Prostate gland (tissue), 2 donors: ENCODE measurements at regions not wholly inside any gene's neighbourhood (a gene's known extent, or its start where the extent isn't known, plus 50 kb on each side); places are given as distances from the start of the nearest gene placed in this dataset.

Experiments
- POLR2A ChIP-seq: fragments of 450-650 bp; IDR thresholded peaks from one replicate; pipeline ENCODE4 v1.6.1; 2016; ENCODE audit warnings: antibody characterized with exemption, mild to moderate bottlenecking
- POLR2AphosphoS5 ChIP-seq: sonication (generic); formaldehyde crosslinking; IDR thresholded peaks from one replicate; pipeline ENCODE4 v1.6.1; 2017; ENCODE audit warnings: antibody characterized with exemption
- TF ChIP-seq, protein P1 (sequence below), 4 experiments: fragments of 200-600 bp in 2 of 4; fragments of 450-650 bp in 2 of 4; sonication (generic) in 2 of 4; IDR thresholded peaks; 1 replicate in 3 of 4; 2 replicates in 1 of 4; pipeline ENCODE4 v1.5.1; 2016 to 2019; ENCODE audit warnings: antibody characterized with exemption in 4 of 4, mild to moderate bottlenecking in 2 of 4, moderate library complexity in 2 of 4

GRCh38 chr1:225724251-225724650, 53.4 kb upstream of the SRP9 start:
- TF ChIP-seq, protein P1, sequence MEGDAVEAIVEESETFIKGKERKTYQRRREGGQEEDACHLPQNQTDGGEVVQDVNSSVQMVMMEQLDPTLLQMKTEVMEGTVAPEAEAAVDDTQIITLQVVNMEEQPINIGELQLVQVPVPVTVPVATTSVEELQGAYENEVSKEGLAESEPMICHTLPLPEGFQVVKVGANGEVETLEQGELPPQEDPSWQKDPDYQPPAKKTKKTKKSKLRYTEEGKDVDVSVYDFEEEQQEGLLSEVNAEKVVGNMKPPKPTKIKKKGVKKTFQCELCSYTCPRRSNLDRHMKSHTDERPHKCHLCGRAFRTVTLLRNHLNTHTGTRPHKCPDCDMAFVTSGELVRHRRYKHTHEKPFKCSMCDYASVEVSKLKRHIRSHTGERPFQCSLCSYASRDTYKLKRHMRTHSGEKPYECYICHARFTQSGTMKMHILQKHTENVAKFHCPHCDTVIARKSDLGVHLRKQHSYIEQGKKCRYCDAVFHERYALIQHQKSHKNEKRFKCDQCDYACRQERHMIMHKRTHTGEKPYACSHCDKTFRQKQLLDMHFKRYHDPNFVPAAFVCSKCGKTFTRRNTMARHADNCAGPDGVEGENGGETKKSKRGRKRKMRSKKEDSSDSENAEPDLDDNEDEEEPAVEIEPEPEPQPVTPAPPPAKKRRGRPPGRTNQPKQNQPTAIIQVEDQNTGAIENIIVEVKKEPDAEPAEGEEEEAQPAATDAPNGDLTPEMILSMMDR (IDR thresholded peaks at IDR 0.05), result no peak
- TF ChIP-seq POLR2A (no peak), POLR2AphosphoS5 (no peak)
